22Rv1 (cell line): ENCODE measurements at regions not wholly inside any gene's neighbourhood (a gene's known extent, or its start where the extent isn't known, plus 50 kb on each side); places are given as distances from the start of the nearest gene placed in this dataset.

Experiments used
- ZFX ChIP-seq: fragments of 450-650 bp; IDR thresholded peaks from 2 replicates; pipeline ENCODE4 v1.6.1; 2017; ENCODE audit warnings: antibody characterized with exemption, borderline replicate concordance
- TF ChIP-seq, protein P1 (sequence below): fragments of 450-650 bp; IDR thresholded peaks from 2 replicates; pipeline ENCODE4 v1.5.1; 2017; ENCODE audit warnings: mild to moderate bottlenecking

DNA sequence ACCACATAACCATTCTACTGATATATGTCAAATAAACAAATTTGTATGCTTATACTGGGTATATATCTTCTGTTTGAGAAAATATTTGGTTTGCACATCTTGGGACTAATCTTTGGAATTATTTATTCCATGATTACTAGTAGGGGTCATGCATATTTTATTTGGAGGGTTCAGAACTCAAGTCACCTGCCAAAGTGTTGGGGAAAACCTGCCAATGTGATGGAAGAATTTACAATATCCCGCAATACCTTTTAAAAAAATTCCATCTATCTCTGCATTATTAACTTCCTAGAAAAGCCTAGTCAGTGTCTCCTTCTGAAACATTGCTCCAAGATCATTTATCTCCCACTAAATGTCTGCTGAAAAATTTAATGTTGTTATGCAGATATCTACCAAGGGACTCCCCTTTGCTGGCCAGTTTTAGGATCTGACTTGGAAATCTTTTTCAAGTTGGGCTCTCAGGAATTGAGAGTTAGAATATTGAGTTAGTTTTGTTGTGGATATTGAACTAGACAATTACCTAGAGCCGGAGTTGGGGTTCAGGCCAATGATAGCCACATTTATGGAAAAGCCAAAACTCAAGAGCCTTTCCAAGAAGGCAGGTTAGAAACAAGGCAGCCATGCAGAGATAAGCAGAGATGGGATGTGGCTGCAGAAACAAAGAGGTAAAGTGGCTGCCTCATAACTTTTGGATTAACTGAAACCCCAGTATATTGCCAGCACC, 425.2 kb downstream of the ADAMTS20 start:
- TF ChIP-seq, protein P1, sequence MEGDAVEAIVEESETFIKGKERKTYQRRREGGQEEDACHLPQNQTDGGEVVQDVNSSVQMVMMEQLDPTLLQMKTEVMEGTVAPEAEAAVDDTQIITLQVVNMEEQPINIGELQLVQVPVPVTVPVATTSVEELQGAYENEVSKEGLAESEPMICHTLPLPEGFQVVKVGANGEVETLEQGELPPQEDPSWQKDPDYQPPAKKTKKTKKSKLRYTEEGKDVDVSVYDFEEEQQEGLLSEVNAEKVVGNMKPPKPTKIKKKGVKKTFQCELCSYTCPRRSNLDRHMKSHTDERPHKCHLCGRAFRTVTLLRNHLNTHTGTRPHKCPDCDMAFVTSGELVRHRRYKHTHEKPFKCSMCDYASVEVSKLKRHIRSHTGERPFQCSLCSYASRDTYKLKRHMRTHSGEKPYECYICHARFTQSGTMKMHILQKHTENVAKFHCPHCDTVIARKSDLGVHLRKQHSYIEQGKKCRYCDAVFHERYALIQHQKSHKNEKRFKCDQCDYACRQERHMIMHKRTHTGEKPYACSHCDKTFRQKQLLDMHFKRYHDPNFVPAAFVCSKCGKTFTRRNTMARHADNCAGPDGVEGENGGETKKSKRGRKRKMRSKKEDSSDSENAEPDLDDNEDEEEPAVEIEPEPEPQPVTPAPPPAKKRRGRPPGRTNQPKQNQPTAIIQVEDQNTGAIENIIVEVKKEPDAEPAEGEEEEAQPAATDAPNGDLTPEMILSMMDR, result no peak
- no peak for TF ChIP-seq ZFX
